ENCODE measurements at regions not wholly inside any gene's neighbourhood (a gene's known extent, or its start where the extent isn't known, plus 50 kb on each side); places are given as distances from the start of the nearest gene placed in this dataset.

GRCh38 chr10:30793093-30793492 lies 163.5 kb upstream of the LYZL2 start:
- no peak for DNase-seq
- Histone ChIP-seq H3K27ac (no peak overlapping the region), H3K9me3 (no peaks in the 10 kb centered on the region), H3K27me3 (no peaks in the 10 kb centered on the region), H3K4me1 (no peaks in the 10 kb centered on the region), H3K4me3 (no peak overlapping the region), H3K36me3 (no peaks in the 10 kb centered on the region)
- no peak for TF ChIP-seq EP300 (IDR thresholded peaks at IDR 0.05)
- TF ChIP-seq, protein P1, sequence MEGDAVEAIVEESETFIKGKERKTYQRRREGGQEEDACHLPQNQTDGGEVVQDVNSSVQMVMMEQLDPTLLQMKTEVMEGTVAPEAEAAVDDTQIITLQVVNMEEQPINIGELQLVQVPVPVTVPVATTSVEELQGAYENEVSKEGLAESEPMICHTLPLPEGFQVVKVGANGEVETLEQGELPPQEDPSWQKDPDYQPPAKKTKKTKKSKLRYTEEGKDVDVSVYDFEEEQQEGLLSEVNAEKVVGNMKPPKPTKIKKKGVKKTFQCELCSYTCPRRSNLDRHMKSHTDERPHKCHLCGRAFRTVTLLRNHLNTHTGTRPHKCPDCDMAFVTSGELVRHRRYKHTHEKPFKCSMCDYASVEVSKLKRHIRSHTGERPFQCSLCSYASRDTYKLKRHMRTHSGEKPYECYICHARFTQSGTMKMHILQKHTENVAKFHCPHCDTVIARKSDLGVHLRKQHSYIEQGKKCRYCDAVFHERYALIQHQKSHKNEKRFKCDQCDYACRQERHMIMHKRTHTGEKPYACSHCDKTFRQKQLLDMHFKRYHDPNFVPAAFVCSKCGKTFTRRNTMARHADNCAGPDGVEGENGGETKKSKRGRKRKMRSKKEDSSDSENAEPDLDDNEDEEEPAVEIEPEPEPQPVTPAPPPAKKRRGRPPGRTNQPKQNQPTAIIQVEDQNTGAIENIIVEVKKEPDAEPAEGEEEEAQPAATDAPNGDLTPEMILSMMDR (IDR thresholded peaks at IDR 0.05) = no peak
- TF ChIP-seq POLR2A (IDR thresholded peaks at IDR 0.05) = no peak
- TF ChIP-seq POLR2AphosphoS5 (IDR thresholded peaks at IDR 0.05) = no peak
- 95 to 100% methylated on average over 3 of the region's 3 CpGs for WGBS, 2 donors
- ATAC-seq (ENCODE audit: low FRiP score in 2 of 2) = no peak

GRCh38 chr10:30792025-30792424 lies 162.5 kb upstream of the LYZL2 start:
- H3K4me3 ChIP-seq = no peak overlapping the region
- no peaks in the 10 kb centered on the region for H3K9me3 ChIP-seq
- no peaks in the 10 kb centered on the region for H3K4me1 ChIP-seq
- no peaks in the 10 kb centered on the region for H3K36me3 ChIP-seq
- 53 to 66% methylated on average over 2 of the region's 2 CpGs for WGBS, 2 donors
- DNase-seq (no peak), ATAC-seq (ENCODE audit: low FRiP score in 2 of 2) (no peak)
- H3K27me3 ChIP-seq = no peaks in the 10 kb centered on the region
- H3K27ac ChIP-seq = no peak overlapping the region
- no peak for TF ChIP-seq EP300 (IDR thresholded peaks at IDR 0.05)
- TF ChIP-seq, protein P1 (IDR thresholded peaks at IDR 0.05) = no peak
- no peak for TF ChIP-seq POLR2A (IDR thresholded peaks at IDR 0.05)
- no peak for TF ChIP-seq POLR2AphosphoS5 (IDR thresholded peaks at IDR 0.05)

GRCh38 chr10:30791197-30791611 lies 161.7 kb upstream of the LYZL2 start:
- no peaks in the 10 kb centered on the region for H3K36me3 ChIP-seq
- TF ChIP-seq, protein P1 (IDR thresholded peaks at IDR 0.05) = no peak
- no peak for TF ChIP-seq POLR2A (IDR thresholded peaks at IDR 0.05)
- no peak for TF ChIP-seq POLR2AphosphoS5 (IDR thresholded peaks at IDR 0.05)
- TF ChIP-seq EP300 (IDR thresholded peaks at IDR 0.05) = no peak
- no peaks in the 10 kb centered on the region for H3K4me1 ChIP-seq
- no peak overlapping the region for H3K27ac ChIP-seq
- H3K27me3 ChIP-seq = no peaks in the 10 kb centered on the region
- DNase-seq (no peak), ATAC-seq (ENCODE audit: low FRiP score in 2 of 2) (no peak)
- H3K9me3 ChIP-seq = no peaks in the 10 kb centered on the region
- 82 to 84% methylated on average over 5 of the region's 5 CpGs for WGBS, 2 donors
- H3K4me3 ChIP-seq = no peak overlapping the region

DNA sequence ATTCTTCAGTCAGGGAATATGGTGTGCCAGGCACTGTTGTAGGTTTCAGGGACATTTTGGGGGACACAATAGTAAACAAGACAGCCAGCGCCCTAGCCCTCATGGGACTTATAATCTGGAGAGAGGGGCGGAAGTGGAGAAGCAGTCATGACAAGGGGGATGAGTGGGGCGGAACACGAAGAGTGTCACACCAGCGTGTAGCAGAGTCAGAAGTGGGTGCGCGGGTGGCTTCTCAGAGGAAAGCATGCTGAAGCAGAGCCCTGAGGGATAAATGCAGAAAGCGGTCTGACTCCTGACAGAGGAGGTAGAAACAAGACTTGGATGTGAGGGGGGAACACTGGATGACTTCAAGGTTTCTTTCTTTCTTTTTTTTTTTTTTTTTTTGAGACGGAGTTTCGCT lies 160.3 kb upstream of the LYZL2 start:
- DNase-seq (no peak), ATAC-seq (ENCODE audit: low FRiP score in 2 of 2) (no peak)
- H3K4me3 ChIP-seq = no peak overlapping the region
- H3K4me1 ChIP-seq = peaks cover 4 to 9% (median 6%) of the 10 kb centered on the region in 4 donors
- H3K27ac ChIP-seq = no peak overlapping the region
- no peaks in the 10 kb centered on the region for H3K36me3 ChIP-seq
- WGBS, 2 donors = 92 to 96% methylated on average over 10 of the region's 10 CpGs
- no peaks in the 10 kb centered on the region for H3K27me3 ChIP-seq
- H3K9me3 ChIP-seq = no peaks in the 10 kb centered on the region
- no peak for TF ChIP-seq EP300 (IDR thresholded peaks at IDR 0.05)
- TF ChIP-seq POLR2AphosphoS5 (IDR thresholded peaks at IDR 0.05) = no peak
- TF ChIP-seq, protein P1 (IDR thresholded peaks at IDR 0.05) = no peak
- no peak for TF ChIP-seq POLR2A (IDR thresholded peaks at IDR 0.05)

DNA sequence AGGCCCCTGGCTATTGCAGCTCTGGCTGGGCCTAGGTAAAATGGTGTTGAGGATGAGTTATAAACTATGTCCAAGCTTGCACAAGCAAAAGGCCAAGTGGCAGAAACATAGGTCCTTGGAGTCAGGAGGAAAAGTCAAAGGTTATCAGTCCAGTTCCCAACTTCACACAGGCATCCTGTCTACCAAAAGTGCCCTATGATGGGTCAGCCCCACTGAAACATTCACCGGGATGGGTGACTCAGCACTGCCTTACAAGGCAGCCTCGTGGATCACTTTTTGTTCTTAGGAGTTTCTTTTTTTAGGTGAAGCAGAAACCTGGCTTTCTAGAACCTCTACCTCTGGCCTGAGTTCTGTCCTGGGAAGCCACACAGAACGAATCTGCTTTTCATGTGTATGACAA lies 158.8 kb upstream of the LYZL2 start:
- DNase-seq (no peak), ATAC-seq (ENCODE audit: low FRiP score in 2 of 2) (no peak)
- Histone ChIP-seq H3K36me3 (no peaks in the 10 kb centered on the region), H3K27me3 (no peaks in the 10 kb centered on the region), H3K4me1 (peaks cover 8 to 20% (median 16%) of the 10 kb centered on the region in 4 donors), H3K4me3 (no peak overlapping the region), H3K9me3 (no peaks in the 10 kb centered on the region), H3K27ac (no peak overlapping the region)
- WGBS, 2 donors = 54 to 68% methylated on average over 3 of the region's 3 CpGs
- TF ChIP-seq, protein P1 (IDR thresholded peaks at IDR 0.05) = no peak
- no peak for TF ChIP-seq POLR2AphosphoS5 (IDR thresholded peaks at IDR 0.05)
- TF ChIP-seq EP300 (IDR thresholded peaks at IDR 0.05) = no peak
- TF ChIP-seq POLR2A (IDR thresholded peaks at IDR 0.05) = no peak
